ENCODE measurements at regions not wholly inside any gene's neighbourhood (a gene's known extent, or its start where the extent isn't known, plus 50 kb on each side); places are given as distances from the start of the nearest gene placed in this dataset.

DNA sequence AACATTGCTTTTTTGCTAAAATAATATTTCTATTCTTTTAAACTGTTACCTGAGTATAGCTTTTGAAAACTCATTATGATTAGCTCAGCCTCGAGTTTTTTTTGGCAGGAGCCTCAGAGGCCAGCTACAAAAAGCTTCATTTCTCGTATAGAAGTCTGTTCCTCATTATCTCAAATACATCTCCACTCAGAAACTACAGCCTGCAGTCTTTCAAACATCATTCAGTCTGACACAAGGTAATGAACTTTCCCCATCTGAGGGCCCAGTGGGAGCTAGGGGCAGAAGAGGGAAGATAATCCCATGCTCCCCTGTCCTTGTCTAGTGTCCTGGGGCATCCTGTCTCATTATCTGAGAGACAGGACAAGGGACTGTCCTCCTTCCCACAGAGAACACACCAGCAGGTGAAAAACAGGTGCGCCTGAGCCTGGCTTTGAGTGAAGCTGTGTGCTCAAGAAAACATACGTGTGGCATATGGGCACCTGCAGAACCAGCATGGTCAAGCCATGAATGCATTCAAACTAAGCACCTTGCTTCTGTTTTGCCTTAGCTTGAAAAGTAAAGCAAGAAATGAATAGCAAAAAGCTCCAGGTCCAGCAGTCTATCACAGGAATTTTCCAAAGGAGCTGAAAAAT lies 247.5 kb downstream of the MREG start:
- DNase-seq = no peak

- no peak for DNase-seq
Measured at GRCh38 chr2:215764441-215765048, 248.8 kb downstream of the MREG start.

DNA sequence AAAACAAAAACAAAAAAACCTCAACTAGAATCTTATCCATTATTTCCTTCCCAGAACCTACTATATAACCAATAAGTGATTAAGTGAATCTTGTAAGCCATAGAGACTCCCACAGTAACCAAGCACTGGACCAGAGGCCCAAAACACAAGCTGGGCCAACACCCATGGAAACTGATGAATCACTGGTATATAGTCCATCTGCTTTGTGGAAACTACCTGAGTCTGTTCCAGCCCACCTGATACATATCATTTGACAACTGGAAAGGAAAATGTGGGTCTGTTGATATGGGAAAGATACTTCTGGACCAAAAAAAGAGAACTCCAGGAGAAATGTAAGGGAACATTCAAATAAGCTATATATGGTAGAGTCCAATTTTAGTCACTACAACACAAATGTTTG lies 252.8 kb downstream of the MREG start:
- no peak for DNase-seq

- DNase-seq = no peak
Measured at GRCh38 chr2:215760091-215760490, 253.3 kb downstream of the MREG start.

GRCh38 chr2:215758691-215759090 lies 254.7 kb downstream of the MREG start:
- no peak for DNase-seq

DNA sequence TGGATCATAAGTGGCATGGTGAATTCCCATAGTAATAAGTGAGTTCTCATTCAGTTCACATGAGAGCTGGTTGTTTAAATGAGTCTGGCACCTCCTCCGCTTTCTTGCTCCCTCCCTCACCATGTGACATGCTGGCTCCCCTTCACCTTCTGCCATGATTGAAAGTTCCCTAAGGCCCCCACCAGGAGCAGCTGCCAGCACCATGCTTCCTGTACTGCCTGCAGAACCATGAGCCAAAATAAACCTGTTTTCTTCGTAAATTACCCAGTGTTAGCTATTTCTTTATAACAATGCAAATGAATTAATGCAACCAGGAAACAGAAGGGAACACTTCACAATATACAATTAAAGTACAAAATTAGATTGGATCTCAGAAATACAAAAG lies 257.0 kb downstream of the MREG start:
- DNase-seq = no peak

GRCh38 chr2:215755641-215756345 lies 257.6 kb downstream of the MREG start:
- no peak for DNase-seq

DNA sequence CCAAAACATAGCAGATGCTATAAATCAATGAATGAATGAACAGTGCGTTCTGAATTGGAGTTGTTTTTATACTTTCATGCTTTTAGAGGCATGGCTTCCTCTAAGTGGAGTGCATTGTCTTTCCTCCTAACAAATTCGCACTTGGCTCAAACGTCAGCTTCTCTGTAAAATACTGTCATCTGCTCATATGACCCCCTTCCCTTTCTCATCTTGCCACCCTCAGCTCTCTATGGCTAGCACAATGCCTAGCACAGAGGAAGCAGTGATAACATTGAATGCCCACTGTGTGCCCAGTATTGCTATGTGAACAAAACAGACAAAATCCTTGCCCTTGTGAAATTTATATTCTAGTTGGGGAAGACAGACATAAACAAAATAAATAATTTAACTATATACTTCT lies 258.8 kb downstream of the MREG start:
- DNase-seq = no peak

DNA sequence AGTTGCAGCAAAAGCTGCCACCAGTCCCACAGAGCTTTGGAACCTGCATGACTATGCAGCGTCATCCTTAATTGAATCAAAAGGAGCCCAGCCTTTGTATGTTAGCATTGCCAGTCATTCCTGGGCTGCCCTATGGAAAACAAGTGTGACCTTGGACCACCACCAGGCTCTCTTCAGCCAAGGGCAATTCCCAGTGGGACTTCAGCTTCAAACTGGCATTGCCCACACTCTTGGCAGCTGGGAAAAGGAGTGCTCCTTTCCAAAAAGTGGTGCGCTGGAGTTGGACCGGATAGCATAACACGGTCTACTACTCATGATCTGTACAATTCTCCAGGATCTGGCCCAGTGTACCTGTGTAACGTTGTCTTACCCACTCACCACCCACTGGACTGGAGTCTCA lies 259.5 kb downstream of the MREG start:
- no peak for DNase-seq

- DNase-seq = no peak
Measured at GRCh38 chr2:215752991-215753390, 260.4 kb downstream of the MREG start.

- DNase-seq = no peak
Measured at GRCh38 chr2:215752436-215752835, 260.9 kb downstream of the MREG start.

DNA sequence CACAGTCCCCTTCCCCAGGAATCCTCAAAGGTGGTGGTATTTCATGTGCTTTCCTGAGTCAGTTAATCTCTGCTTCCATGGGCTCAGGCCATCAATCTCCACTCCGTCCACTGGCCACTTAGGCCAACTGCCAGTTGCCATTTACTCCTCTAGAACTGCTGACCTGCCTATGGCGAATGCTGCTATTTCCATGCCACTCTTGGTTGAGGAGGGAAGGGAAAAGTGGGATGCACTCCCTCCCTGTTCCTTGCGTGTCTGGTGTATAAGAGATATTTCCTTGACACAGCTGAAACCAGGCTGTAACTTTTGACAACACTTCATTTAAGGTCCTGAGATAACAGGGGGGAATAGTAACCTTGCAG lies 261.5 kb downstream of the MREG start:
- no peak for DNase-seq

GRCh38 chr2:215751200-215751910 lies 262.0 kb downstream of the MREG start:
- DNase-seq = no peak

DNA sequence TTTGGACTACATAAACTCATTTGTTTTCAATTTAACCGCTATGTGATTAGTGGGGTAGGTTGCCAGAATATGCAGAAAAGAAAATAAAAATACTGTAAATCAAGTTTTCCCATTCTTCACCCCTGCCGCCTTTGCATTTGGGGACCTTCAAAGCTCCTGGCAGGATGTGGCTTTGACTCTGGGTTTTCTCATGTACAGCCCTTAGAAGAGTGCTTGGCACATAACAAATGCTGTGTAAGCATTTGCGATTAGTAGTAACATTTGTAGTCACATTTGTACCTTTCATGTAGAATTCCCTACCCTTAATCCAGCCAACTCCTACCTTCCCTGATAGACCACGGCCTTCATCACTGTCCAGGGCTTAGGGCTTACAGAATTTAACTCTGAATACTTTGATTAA lies 262.6 kb downstream of the MREG start:
- DNase-seq = no peak

DNA sequence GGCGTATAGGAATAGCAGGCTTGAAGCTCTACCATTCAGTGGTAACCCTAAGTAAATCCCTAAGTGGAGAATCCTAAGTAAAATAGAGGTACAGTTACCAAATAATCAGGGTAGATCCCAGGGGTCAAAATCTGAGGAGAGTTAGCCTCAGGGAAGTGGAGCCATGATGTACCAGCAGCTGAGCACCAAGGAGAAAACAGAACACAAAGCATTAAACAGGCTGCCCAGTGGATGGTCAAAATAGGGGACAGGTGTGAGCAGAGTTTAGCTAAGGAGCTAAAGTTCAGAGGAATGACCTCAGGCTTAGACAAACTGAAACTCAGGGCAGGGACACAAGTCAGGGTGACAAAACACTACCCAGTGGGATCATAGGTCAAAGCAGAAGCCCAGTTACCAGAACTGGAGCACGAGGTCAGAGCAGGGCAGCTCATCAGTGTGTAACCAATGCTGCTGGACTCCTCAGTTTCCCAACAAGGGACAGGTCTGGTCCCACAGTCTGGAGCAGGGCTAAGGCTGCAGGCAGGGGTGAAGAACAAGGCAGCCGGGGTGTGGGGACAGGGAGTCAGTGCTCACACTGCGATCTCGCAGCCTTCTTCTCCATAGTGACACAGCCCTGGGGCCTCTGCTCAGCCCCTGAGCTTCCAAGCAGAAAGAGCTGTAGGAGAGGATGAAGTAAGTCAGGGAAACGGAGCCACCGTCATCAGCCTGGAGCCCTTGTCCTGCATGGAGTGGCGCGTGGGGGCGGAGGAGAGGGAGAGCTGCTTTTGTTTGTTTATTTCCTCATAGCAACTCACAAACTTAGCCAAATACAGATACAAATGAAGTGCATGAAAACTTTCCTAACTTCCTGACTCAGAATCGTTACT lies 264.0 kb downstream of the MREG start:
- no peak for DNase-seq

- no peak for DNase-seq
Measured at GRCh38 chr2:215748446-215748845, 264.9 kb downstream of the MREG start.

- no peak for DNase-seq
Measured at GRCh38 chr2:215746887-215747615, 266.3 kb downstream of the MREG start.

GRCh38 chr2:215746226-215746886 lies 267.0 kb downstream of the MREG start:
- DNase-seq = no peak

DNA sequence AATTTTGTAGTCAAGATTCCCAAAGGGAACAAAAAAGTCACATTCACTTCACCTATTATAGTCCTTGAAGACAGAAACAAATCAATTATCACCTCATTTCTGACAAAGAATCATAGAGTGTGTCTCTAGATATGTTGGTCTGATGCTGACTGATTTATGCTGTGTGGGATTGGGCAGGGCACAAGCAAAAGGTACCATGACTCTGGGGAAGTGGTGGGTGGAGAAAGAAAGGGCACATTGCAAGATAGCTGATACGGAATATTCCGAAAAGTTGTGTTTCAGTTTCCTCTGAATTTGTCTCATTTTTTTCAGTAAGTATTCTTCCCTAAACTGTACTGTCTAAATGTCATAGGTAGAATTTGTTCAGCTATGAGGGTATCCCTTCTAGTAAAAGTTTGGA lies 268.0 kb downstream of the MREG start:
- no peak for DNase-seq

GRCh38 chr2:215744514-215744913 lies 268.8 kb downstream of the MREG start:
- no peak for DNase-seq

- DNase-seq = no peak
Measured at GRCh38 chr2:215743066-215743465, 270.3 kb downstream of the MREG start.

GRCh38 chr2:215742021-215742420 lies 271.3 kb downstream of the MREG start:
- DNase-seq = no peak

All from AML-193 (cell line).